H1 (cell line): ENCODE measurements at regions not wholly inside any gene's neighbourhood (a gene's known extent, or its start where the extent isn't known, plus 50 kb on each side); places are given as distances from the start of the nearest gene placed in this dataset.

Experiments used
- ATF2 ChIP-seq: IDR thresholded peaks from 2 replicates; pipeline ENCODE4 v1.6.1; 2012; ENCODE audit warnings: low read length, inconsistent platforms
- CTCF ChIP-seq, 3 experiments: IDR thresholded peaks; 1 replicate in 2 of 3; 2 replicates in 1 of 3; pipeline versions ENCODE4 v1.5.1 to v1.6.1; 2011; ENCODE audit warnings: low read length in 3 of 3, mild to moderate bottlenecking in 3 of 3, inconsistent platforms in 2 of 3, low read depth in 1 of 3, moderate library complexity in 1 of 3; ENCODE audit not compliant: insufficient read depth in 1 of 3; ENCODE audit errors: control extremely low read depth in 1 of 3
- EGR1 ChIP-seq: IDR thresholded peaks from 2 replicates; pipeline ENCODE4 v1.6.1; 2011; ENCODE audit warnings: low read depth, low read length, borderline replicate concordance
- EZH2 ChIP-seq: fragments of 200-600 bp; sonication (generic); IDR thresholded peaks from 2 replicates; pipeline ENCODE4 v1.7.1; 2012; ENCODE audit warnings: low read depth, mild to moderate bottlenecking, moderate library complexity, low read length, inconsistent platforms; ENCODE audit not compliant: severe bottlenecking
- HDAC2 ChIP-seq, 2 experiments: fragments of 300-600 bp in 1 of 2; sonication (generic) in 1 of 2; IDR thresholded peaks; 2 replicates each; pipeline ENCODE4 v1.6.1; 2011 to 2012; ENCODE audit warnings: low read depth in 2 of 2, low read length in 2 of 2, mild to moderate bottlenecking in 2 of 2, moderate library complexity in 2 of 2, borderline replicate concordance in 1 of 2, inconsistent platforms in 1 of 2
- POLR2A ChIP-seq, 2 experiments: IDR thresholded peaks; 1 replicate in 1 of 2; 2 replicates in 1 of 2; pipeline ENCODE4 v1.6.1; 2011; ENCODE audit warnings: low read depth in 2 of 2, low read length in 2 of 2, mild to moderate bottlenecking in 2 of 2; ENCODE audit errors: control extremely low read depth in 1 of 2
- SUZ12 ChIP-seq: fragments of 200-600 bp; sonication (generic); IDR thresholded peaks from 2 replicates; pipeline ENCODE4 v1.6.1; 2012; ENCODE audit warnings: mild to moderate bottlenecking, inconsistent platforms, low read length, moderate library complexity, mixed read lengths
- TAF7 ChIP-seq: optimal IDR thresholded peaks from 2 replicates; pipeline ENCODE3; 2011; ENCODE audit warnings: low read depth, mild to moderate bottlenecking, inconsistent platforms, low read length, moderate library complexity, borderline replicate concordance

GRCh38 chr3:80239301-80239700 lies 471.5 kb upstream of the ROBO1 start:
- no peak for TF ChIP-seq EGR1
- no peak for TF ChIP-seq TAF7
- no peak for TF ChIP-seq POLR2A (IDR thresholded peaks at IDR 0.05; ENCODE audit: control extremely low read depth in 1 of 2, low read depth in 2 of 2, low read length in 2 of 2)
- no peak for TF ChIP-seq CTCF (IDR thresholded peaks at IDR 0.05; ENCODE audit: control extremely low read depth in 1 of 3, insufficient read depth in 1 of 3, low read depth in 1 of 3, low read length in 3 of 3)
- TF ChIP-seq SUZ12, result no peak
- no peak for TF ChIP-seq HDAC2 (IDR thresholded peaks at IDR 0.05; ENCODE audit: borderline replicate concordance in 1 of 2, low read depth in 2 of 2, low read length in 2 of 2)
- TF ChIP-seq EZH2, result no peak
- TF ChIP-seq ATF2, result no peak
